Osteocyte (in vitro differentiated cells): ENCODE measurements at regions not wholly inside any gene's neighbourhood (a gene's known extent, or its start where the extent isn't known, plus 50 kb on each side); places are given as distances from the start of the nearest gene placed in this dataset.

Experiments used
- DNase-seq: peaks from one replicate; pipeline ENCODE4 v3.0.0; 2021; ENCODE audit warnings: mixed read lengths; ENCODE audit not compliant: unreplicated experiment; ENCODE audit errors: extremely low spot score
- H3K27ac Mint-ChIP-seq: one replicate; pipeline ENCODE4 v1.8.0; 2021; ENCODE audit warnings: mild to moderate bottlenecking, mixed read lengths; ENCODE audit not compliant: unreplicated experiment
- H3K27me3 Mint-ChIP-seq: one replicate; pipeline ENCODE4 v1.8.0; 2021; ENCODE audit warnings: mixed read lengths; ENCODE audit not compliant: unreplicated experiment
- H3K36me3 Mint-ChIP-seq: one replicate; pipeline ENCODE4 v1.8.0; 2021; ENCODE audit warnings: mixed read lengths; ENCODE audit not compliant: unreplicated experiment
- H3K4me1 Mint-ChIP-seq: one replicate; pipeline ENCODE4 v1.8.0; 2021; ENCODE audit warnings: mixed read lengths; ENCODE audit not compliant: unreplicated experiment
- H3K4me3 Mint-ChIP-seq: one replicate; pipeline ENCODE4 v1.8.0; 2021; ENCODE audit warnings: mild to moderate bottlenecking, moderate library complexity, mixed read lengths; ENCODE audit not compliant: unreplicated experiment
- H3K9me3 Mint-ChIP-seq: one replicate; pipeline ENCODE4 v1.8.0; 2021; ENCODE audit warnings: mixed read lengths; ENCODE audit not compliant: unreplicated experiment
- CTCF ChIP-seq: fragments of 200-600 bp; sonication (generic); IDR thresholded peaks from 2 replicates; pipeline ENCODE4 v1.5.0; 2021; ENCODE audit warnings: antibody characterized with exemption, mild to moderate bottlenecking, moderate library complexity

DNA sequence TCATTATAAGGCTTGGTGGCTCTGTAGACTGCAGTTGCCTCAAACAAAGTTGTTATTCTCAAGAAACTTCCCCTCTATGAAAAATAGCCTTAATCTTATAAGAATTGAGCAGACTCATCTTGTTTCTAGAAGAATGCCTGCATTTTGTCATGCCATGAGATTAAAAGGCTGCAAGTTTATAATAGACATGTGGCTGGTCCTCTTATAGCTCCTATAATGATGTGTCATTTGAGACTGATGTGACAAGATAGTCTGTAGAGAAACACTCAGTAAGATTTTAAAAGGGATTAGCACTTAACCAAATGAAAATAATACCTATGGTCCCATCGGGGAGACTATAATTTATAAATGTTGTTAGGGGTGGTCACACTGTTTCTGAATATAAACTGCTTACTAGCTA lies 312.5 kb downstream of the OXSM start:
- no peak overlapping the region for H3K4me3 Mint-ChIP-seq
- H3K36me3 Mint-ChIP-seq: no peaks in the 10 kb centered on the region
- H3K9me3 Mint-ChIP-seq: peaks cover 28% of the 10 kb centered on the region
- no peak overlapping the region for H3K27ac Mint-ChIP-seq
- TF ChIP-seq CTCF: no peak
- no peaks in the 10 kb centered on the region for H3K27me3 Mint-ChIP-seq
- H3K4me1 Mint-ChIP-seq: peaks cover 36% of the 10 kb centered on the region
- DNase-seq: no peak

DNA sequence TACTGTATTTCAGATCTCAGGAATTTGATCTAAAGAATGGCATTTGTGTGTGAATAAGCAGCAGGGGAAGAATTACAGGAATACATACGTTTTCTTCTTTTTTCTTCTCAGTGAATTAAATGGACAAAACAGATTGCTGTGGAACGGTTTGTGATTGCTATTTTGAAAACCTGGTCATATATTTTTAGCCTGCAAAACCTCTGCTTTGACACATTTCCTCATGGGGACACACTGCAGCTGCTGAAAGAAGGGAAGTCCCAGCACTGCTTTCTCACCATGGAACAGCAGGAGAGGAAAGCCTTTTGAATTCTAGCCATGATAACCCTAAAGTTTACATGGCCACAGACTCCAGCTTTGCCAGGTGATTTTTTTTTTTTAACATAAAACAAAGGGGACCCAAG lies 315.0 kb downstream of the OXSM start:
- H3K4me1 Mint-ChIP-seq: peaks cover 35% of the 10 kb centered on the region

GRCh38 chr3:26105261-26105660 lies 315.4 kb downstream of the OXSM start:
- H3K27me3 Mint-ChIP-seq: no peaks in the 10 kb centered on the region
- no peaks in the 10 kb centered on the region for H3K36me3 Mint-ChIP-seq
- no peak overlapping the region for H3K4me3 Mint-ChIP-seq
- DNase-seq: no peak
- peak overlapping the region; percentile 19 for H3K27ac Mint-ChIP-seq
- H3K4me1 Mint-ChIP-seq: peaks cover 31% of the 10 kb centered on the region
- H3K9me3 Mint-ChIP-seq: peaks cover 15% of the 10 kb centered on the region
- no peak for TF ChIP-seq CTCF

More for the DNA sequence above, 315.0 kb downstream of the OXSM start:
- no peak overlapping the region for H3K4me3 Mint-ChIP-seq
- H3K9me3 Mint-ChIP-seq: peaks cover 15% of the 10 kb centered on the region
- H3K27ac Mint-ChIP-seq: peak overlapping the region; percentile 19
- no peak for DNase-seq
- no peaks in the 10 kb centered on the region for H3K36me3 Mint-ChIP-seq
- no peak for TF ChIP-seq CTCF
- H3K27me3 Mint-ChIP-seq: no peaks in the 10 kb centered on the region

GRCh38 chr3:26106228-26106627 lies 316.3 kb downstream of the OXSM start:
- Mint-ChIP-seq H3K27me3 (no peaks in the 10 kb centered on the region), H3K9me3 (peaks cover 14% of the 10 kb centered on the region), H3K36me3 (no peaks in the 10 kb centered on the region)

DNA sequence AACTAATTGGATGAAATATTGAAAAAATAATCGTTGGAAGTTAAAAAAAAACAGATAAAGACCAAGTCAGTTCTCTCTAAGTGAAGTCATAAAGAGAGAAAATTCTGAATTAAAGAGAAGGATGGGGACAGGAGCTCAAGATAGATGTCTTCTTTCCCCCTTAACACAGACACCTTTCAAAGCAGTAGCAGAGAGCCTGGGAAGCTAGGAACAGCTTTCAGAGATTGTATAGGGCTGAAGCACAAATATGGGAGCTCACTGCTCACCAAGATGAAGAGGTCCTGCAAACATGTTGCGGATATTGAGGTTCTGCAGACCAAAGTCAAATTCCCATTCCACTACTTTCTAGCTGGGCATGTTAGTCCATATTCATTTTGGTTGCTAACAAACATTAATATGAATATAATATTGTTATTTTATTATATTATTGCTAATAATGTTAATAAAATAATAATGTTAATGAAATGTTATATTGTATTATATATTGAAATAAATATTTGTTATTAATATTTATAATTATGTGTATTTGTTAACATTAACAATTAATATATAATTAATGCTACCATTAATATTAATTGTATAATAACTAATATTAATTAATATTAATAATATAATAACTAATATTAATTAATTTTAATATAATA lies 319.1 kb downstream of the OXSM start:
- peaks cover 9% of the 10 kb centered on the region for H3K9me3 Mint-ChIP-seq
- H3K4me1 Mint-ChIP-seq: peaks cover 29% of the 10 kb centered on the region
- TF ChIP-seq CTCF: no peak
- no peak overlapping the region for H3K4me3 Mint-ChIP-seq
- no peaks in the 10 kb centered on the region for H3K36me3 Mint-ChIP-seq
- H3K27ac Mint-ChIP-seq: no peak overlapping the region
- no peak for DNase-seq
- peaks cover 7% of the 10 kb centered on the region for H3K27me3 Mint-ChIP-seq

More at GRCh38 chr3:26106228-26106627, 316.3 kb downstream of the OXSM start:
- no peak overlapping the region for H3K4me3 Mint-ChIP-seq
- H3K4me1 Mint-ChIP-seq: peaks cover 29% of the 10 kb centered on the region
- DNase-seq: no peak
- peak overlapping the region; percentile 9 for H3K27ac Mint-ChIP-seq
- TF ChIP-seq CTCF: no peak
